ENCODE measurements at regions not wholly inside any gene's neighbourhood (a gene's known extent, or its start where the extent isn't known, plus 50 kb on each side); places are given as distances from the start of the nearest gene placed in this dataset.
"Not testable (repeated sequence)": the region's sequence is repeated elsewhere in the genome, so short reads cannot be mapped to it uniquely, and the experiment has no call there.

DNA sequence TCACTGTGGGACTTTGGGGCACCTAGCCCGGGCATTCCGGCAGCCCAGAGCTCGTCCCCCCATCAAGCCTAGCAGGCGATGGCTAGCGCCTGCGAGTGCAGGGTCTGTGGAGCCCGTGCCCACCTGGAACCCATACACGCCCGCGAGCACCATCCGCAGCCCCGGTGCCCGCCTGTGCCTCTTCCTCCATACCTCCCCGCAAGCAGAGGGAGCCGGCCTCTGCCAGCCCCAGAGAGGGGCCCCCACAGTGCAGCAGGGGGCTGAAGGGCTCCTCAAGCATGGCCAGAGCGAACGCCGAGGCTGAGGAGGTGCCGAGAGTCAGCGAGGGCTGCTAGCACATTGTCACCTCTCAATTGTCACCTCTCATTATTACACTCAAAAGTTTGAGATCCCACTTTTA, 167.8 kb upstream of the EPHA6 start:
- H3K36me3 Mint-ChIP-seq (ENCODE audit: low read depth), result no peaks in the 10 kb centered on the region
- no peak overlapping the region for H3K27ac Mint-ChIP-seq
- no peak overlapping the region for H3K4me3 Mint-ChIP-seq
- no peaks in the 10 kb centered on the region for H3K4me1 Mint-ChIP-seq
- TF ChIP-seq, protein P1, sequence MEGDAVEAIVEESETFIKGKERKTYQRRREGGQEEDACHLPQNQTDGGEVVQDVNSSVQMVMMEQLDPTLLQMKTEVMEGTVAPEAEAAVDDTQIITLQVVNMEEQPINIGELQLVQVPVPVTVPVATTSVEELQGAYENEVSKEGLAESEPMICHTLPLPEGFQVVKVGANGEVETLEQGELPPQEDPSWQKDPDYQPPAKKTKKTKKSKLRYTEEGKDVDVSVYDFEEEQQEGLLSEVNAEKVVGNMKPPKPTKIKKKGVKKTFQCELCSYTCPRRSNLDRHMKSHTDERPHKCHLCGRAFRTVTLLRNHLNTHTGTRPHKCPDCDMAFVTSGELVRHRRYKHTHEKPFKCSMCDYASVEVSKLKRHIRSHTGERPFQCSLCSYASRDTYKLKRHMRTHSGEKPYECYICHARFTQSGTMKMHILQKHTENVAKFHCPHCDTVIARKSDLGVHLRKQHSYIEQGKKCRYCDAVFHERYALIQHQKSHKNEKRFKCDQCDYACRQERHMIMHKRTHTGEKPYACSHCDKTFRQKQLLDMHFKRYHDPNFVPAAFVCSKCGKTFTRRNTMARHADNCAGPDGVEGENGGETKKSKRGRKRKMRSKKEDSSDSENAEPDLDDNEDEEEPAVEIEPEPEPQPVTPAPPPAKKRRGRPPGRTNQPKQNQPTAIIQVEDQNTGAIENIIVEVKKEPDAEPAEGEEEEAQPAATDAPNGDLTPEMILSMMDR (IDR thresholded peaks at IDR 0.05), result no peak
- no peaks in the 10 kb centered on the region for H3K9me3 Mint-ChIP-seq
- DNase-seq, result no peak
- no peaks in the 10 kb centered on the region for H3K27me3 Mint-ChIP-seq (ENCODE audit: low read depth, poor library complexity)

GRCh38 chr3:96657710-96658109, 156.7 kb upstream of the EPHA6 start:
- H3K9me3 Mint-ChIP-seq, result peaks cover 24% of the 10 kb centered on the region
- H3K4me3 Mint-ChIP-seq, result no peak overlapping the region
- no peaks in the 10 kb centered on the region for H3K27me3 Mint-ChIP-seq (ENCODE audit: low read depth, poor library complexity)
- no peaks in the 10 kb centered on the region for H3K4me1 Mint-ChIP-seq
- H3K36me3 Mint-ChIP-seq (ENCODE audit: low read depth), result no peaks in the 10 kb centered on the region
- TF ChIP-seq, protein P1 (IDR thresholded peaks at IDR 0.05), result no peak
- no peak for DNase-seq
- no peak overlapping the region for H3K27ac Mint-ChIP-seq

- not testable (repeated sequence) for DNase-seq
Observed at GRCh38 chr3:96671861-96672595, 142.4 kb upstream of the EPHA6 start.

DNA sequence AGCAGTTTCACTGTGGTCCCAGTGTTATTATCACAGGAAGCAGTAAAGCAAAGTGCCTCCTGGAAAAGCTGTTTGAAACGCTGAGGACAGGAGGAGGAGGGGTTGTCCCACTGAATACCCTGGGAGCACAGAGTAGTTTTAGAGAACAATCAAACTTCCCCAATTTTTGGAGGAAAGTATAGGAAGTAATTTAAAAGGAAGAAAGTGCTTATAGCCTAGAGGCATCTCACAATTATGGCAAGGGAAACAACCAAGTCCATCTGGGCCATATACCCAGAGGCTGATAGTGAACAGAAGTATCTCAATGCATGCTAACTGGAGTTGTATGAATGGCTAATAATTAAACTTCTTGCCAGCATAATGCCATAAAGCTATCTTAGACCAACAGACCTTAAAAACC, 137.2 kb upstream of the EPHA6 start:
- H3K27me3 Mint-ChIP-seq (ENCODE audit: low read depth, poor library complexity), result no peaks in the 10 kb centered on the region
- no peak overlapping the region for H3K27ac Mint-ChIP-seq
- H3K4me3 Mint-ChIP-seq, result no peak overlapping the region
- H3K36me3 Mint-ChIP-seq (ENCODE audit: low read depth), result no peaks in the 10 kb centered on the region
- peaks cover 11% of the 10 kb centered on the region for H3K4me1 Mint-ChIP-seq
- peak; percentile 6 for DNase-seq
- TF ChIP-seq, protein P1 (IDR thresholded peaks at IDR 0.05), result no peak
- peaks cover 14% of the 10 kb centered on the region for H3K9me3 Mint-ChIP-seq

More at GRCh38 chr3:96671861-96672595, 142.4 kb upstream of the EPHA6 start:
- not testable (repeated sequence) for H3K4me3 Mint-ChIP-seq; H3K27ac Mint-ChIP-seq; H3K9me3 Mint-ChIP-seq; H3K4me1 Mint-ChIP-seq; H3K36me3 Mint-ChIP-seq (ENCODE audit: low read depth); H3K27me3 Mint-ChIP-seq (ENCODE audit: low read depth, poor library complexity)

DNA sequence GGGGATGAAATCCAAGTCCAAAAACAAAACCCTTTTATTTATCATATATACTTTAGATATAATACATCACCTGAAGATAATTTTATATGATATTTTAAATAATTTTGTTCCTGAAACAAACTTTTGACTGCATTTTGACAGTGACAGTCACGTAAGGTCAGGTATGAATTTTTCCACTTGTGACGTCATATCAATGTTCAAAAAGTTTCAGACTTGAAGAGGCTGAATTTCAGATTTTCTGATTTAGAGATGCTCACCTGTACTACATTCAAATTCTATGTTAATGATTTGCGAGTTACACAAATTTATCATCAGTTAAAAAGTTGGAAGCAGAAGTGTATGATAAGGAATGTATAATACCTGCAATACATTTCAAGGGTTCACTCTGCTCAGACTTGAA, 136.1 kb upstream of the EPHA6 start:
- H3K27me3 Mint-ChIP-seq (ENCODE audit: low read depth, poor library complexity), result no peaks in the 10 kb centered on the region
- peaks cover 19% of the 10 kb centered on the region for H3K9me3 Mint-ChIP-seq
- H3K36me3 Mint-ChIP-seq (ENCODE audit: low read depth), result no peaks in the 10 kb centered on the region
- H3K4me1 Mint-ChIP-seq, result peaks cover 11% of the 10 kb centered on the region
- DNase-seq, result no peak
- no peak overlapping the region for H3K27ac Mint-ChIP-seq
- TF ChIP-seq, protein P1 (IDR thresholded peaks at IDR 0.05), result no peak
- no peak overlapping the region for H3K4me3 Mint-ChIP-seq

- Mint-ChIP-seq H3K4me3 (no peak overlapping the region), H3K36me3 (ENCODE audit: low read depth) (no peaks in the 10 kb centered on the region), H3K9me3 (peaks cover 20% of the 10 kb centered on the region), H3K27ac (no peak overlapping the region), H3K27me3 (ENCODE audit: low read depth, poor library complexity) (no peaks in the 10 kb centered on the region), H3K4me1 (no peaks in the 10 kb centered on the region)
- TF ChIP-seq, protein P1 (IDR thresholded peaks at IDR 0.05), result peak; percentile 44
- DNase-seq, result peak; percentile 6
Observed at GRCh38 chr3:96700322-96701315, 113.8 kb upstream of the EPHA6 start.
